Stomach (tissue), 8 donors: ENCODE measurements at regions not wholly inside any gene's neighbourhood (a gene's known extent, or its start where the extent isn't known, plus 50 kb on each side); places are given as distances from the start of the nearest gene placed in this dataset.
A peak's percentile ranks its signal among the peaks of the same experiment; 100 is the strongest.
"Not testable (repeated sequence)": the region's sequence is repeated elsewhere in the genome, so short reads cannot be mapped to it uniquely, and the experiment has no call there.

Source experiments
- DNase-seq, 2 donors: peaks; one replicate each; pipeline versions ENCODE4 v3.0.0 to v3.0.0-alpha.2; 2013 to 2019
- H3K27ac ChIP-seq, 5 donors: fragments of 200-600 bp in 4 of 5; sonication (generic) in 4 of 5; one replicate each; pipeline ENCODE4 v1.5.1; 2013 to 2019; ENCODE audit warnings: mild to moderate bottlenecking in 1 of 5, moderate library complexity in 1 of 5
- H3K27me3 ChIP-seq, 3 donors: fragments of 200-600 bp; sonication (generic); one replicate each; pipeline ENCODE4 v1.5.1; 2017 to 2019; ENCODE audit warnings: mixed run types in 1 of 3
- H3K36me3 ChIP-seq, 4 donors: fragments of 200-600 bp; sonication (generic); 1 replicate in 3 of 4; 2 replicates in 1 of 4; pipeline ENCODE4 v1.5.1; 2016 to 2019
- H3K4me1 ChIP-seq, 4 donors: fragments of 200-600 bp; sonication (generic); one replicate each; pipeline ENCODE4 v1.5.1; 2016 to 2019
- H3K4me3 ChIP-seq, 4 donors: fragments of 200-600 bp; sonication (generic) in 3 of 4; one replicate each; pipeline ENCODE4 v1.5.1; 2016 to 2019; ENCODE audit warnings: mild to moderate bottlenecking in 1 of 4
- H3K9me3 ChIP-seq, 4 donors: fragments of 200-600 bp; sonication (generic); one replicate each; pipeline ENCODE4 v1.5.1; 2016 to 2019
- EP300 ChIP-seq: sonication (generic); formaldehyde crosslinking; IDR thresholded peaks from one replicate; pipeline ENCODE4 v1.6.1; 2017; ENCODE audit warnings: antibody characterized with exemption
- POLR2A ChIP-seq, 4 donors: fragments of 450-650 bp; IDR thresholded peaks; one replicate each; pipeline ENCODE4 v1.6.1; 2016; ENCODE audit warnings: antibody characterized with exemption in 4 of 4, control low read depth in 2 of 4, mild to moderate bottlenecking in 1 of 4, moderate library complexity in 1 of 4
- POLR2AphosphoS5 ChIP-seq, 3 donors: sonication (generic); formaldehyde crosslinking; IDR thresholded peaks; one replicate each; pipeline ENCODE4 v1.6.1; 2016; ENCODE audit warnings: antibody characterized with exemption in 3 of 3
- WGBS, 5 donors: extraction: QIAGEN DNeasy Blood & Tissue Kit in 3 of 5; methylation state at CpG; one replicate each; pipeline versions ENCODE4 v1.1.5 to v1.1.7; 2013 to 2018; 5-methylcytosine and 5-hydroxymethylcytosine counted together
- intact Hi-C: fragments of 100-400 bp; cut with DNase I; formaldehyde crosslinking; loops from one replicate; pipeline ENCODE4 v1.15.1; 2023; ENCODE audit warnings: low total_unique reads
- TF ChIP-seq, protein P1 (sequence below), 7 experiments: fragments of 450-650 bp in 4 of 7; fragments of 200-600 bp in 3 of 7; sonication (generic) in 3 of 7; IDR thresholded peaks; one replicate each; pipeline ENCODE4 v1.5.1; 2016 to 2019; ENCODE audit warnings: antibody characterized with exemption in 7 of 7, control low read depth in 2 of 7, mild to moderate bottlenecking in 1 of 7
- donor health status: healthy with polysubstance abuse.
- donor health status: Bipolar disorder and iron deficiency.
- donor health status: healthy.

DNA sequence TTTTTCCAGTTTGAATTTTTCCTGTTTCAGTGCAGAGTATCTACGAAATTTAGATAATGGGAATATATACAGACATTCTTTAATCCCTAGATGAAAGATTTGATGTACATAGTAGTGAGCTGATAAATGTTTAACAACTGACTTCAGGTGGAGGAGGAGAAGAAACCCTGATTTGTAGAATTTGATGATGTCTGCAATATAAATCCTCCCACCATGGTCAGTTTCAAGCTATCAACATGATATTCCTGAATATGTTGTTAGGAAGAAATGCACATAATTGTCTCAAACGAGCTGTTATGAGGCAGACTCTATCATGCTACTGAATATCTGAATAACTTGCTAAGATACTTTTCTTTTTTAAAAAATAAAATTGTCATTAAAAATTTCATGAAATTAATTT, 629.3 kb upstream of the LRRN3 start:
- no peaks in the 10 kb centered on the region for H3K36me3 ChIP-seq
- intact Hi-C loops: no loop called here
- 50 to 62% (median 51%) methylated on average over 2 of the region's 2 CpGs for WGBS, 5 donors
- no peak for TF ChIP-seq POLR2AphosphoS5 (IDR thresholded peaks at IDR 0.05)
- TF ChIP-seq, protein P1, sequence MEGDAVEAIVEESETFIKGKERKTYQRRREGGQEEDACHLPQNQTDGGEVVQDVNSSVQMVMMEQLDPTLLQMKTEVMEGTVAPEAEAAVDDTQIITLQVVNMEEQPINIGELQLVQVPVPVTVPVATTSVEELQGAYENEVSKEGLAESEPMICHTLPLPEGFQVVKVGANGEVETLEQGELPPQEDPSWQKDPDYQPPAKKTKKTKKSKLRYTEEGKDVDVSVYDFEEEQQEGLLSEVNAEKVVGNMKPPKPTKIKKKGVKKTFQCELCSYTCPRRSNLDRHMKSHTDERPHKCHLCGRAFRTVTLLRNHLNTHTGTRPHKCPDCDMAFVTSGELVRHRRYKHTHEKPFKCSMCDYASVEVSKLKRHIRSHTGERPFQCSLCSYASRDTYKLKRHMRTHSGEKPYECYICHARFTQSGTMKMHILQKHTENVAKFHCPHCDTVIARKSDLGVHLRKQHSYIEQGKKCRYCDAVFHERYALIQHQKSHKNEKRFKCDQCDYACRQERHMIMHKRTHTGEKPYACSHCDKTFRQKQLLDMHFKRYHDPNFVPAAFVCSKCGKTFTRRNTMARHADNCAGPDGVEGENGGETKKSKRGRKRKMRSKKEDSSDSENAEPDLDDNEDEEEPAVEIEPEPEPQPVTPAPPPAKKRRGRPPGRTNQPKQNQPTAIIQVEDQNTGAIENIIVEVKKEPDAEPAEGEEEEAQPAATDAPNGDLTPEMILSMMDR (IDR thresholded peaks at IDR 0.05): no peak
- no peak for TF ChIP-seq EP300
- TF ChIP-seq POLR2A (IDR thresholded peaks at IDR 0.05): no peak
- H3K4me3 ChIP-seq: no peak overlapping the region
- no peaks in the 10 kb centered on the region for H3K4me1 ChIP-seq
- DNase-seq: no peak
- H3K27me3 ChIP-seq: no peaks in the 10 kb centered on the region
- no peaks in the 10 kb centered on the region for H3K9me3 ChIP-seq
- H3K27ac ChIP-seq: no peak overlapping the region

DNA sequence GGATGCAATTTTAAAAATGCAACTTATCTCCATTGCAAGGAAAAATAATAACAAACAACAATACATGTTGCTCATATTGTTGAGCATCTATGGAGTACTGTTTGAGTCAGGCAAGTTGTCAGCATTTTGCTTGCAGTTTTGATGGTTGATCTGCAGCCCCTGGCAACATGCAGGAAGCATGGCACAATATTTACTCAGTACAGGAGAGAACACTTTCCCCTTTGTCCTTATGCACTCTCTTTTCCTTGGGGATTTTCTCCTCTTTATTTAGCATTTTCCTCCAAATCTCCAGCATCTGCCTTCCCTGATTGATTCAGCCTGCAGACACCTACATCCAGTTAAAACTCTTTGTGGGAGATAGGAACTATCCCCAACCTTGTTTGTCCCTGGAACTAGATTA, 620.5 kb upstream of the LRRN3 start:
- no peak overlapping the region for H3K4me3 ChIP-seq
- H3K27me3 ChIP-seq: no peaks in the 10 kb centered on the region
- peaks cover 0 to 8% (median 3%) of the 10 kb centered on the region in 4 donors for H3K9me3 ChIP-seq
- no peaks in the 10 kb centered on the region for H3K4me1 ChIP-seq
- H3K36me3 ChIP-seq: no peaks in the 10 kb centered on the region
- intact Hi-C loops: no loop called here
- peak in 1 of 2 donors; percentile 2 for DNase-seq
- no peak overlapping the region for H3K27ac ChIP-seq
- TF ChIP-seq POLR2AphosphoS5 (IDR thresholded peaks at IDR 0.05): no peak
- TF ChIP-seq, protein P1 (IDR thresholded peaks at IDR 0.05): no peak
- TF ChIP-seq POLR2A (IDR thresholded peaks at IDR 0.05): no peak
- no peak for TF ChIP-seq EP300

DNA sequence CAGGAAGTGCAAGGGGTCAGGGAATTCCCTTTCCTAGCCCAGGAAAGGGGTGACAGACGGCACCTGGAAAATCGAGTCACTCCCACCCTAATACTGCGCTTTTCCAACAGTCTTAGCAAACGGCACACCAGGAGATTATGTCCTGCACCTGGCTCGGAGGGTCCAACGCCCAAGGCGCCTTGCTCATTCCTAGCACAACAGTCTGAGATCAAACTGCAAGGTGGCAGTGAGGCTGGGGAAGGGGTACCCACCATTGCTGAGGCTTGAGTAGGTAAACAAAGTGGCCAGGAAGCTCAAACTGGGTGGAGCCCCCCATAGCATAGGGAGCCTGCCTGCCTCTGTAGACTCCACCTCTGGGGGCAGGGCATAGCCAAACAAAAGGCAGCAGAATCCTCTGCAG, 618.5 kb upstream of the LRRN3 start:
- H3K9me3 ChIP-seq, H3K36me3 ChIP-seq, H3K27ac ChIP-seq, H3K27me3 ChIP-seq, H3K4me3 ChIP-seq, intact Hi-C loops, DNase-seq, H3K4me1 ChIP-seq: not testable (repeated sequence)
- 75 to 89% (median 80%) methylated on average over 7 of the region's 7 CpGs for WGBS, 5 donors

- DNase-seq: no peak
- H3K4me3 ChIP-seq: no peak overlapping the region
- no peak overlapping the region for H3K27ac ChIP-seq
- H3K36me3 ChIP-seq: no peaks in the 10 kb centered on the region
- H3K27me3 ChIP-seq: no peaks in the 10 kb centered on the region
- TF ChIP-seq POLR2AphosphoS5 (IDR thresholded peaks at IDR 0.05): no peak
- TF ChIP-seq, protein P1 (IDR thresholded peaks at IDR 0.05): no peak
- TF ChIP-seq POLR2A (IDR thresholded peaks at IDR 0.05): no peak
- no peak for TF ChIP-seq EP300
- no peaks in the 10 kb centered on the region for H3K4me1 ChIP-seq
- WGBS, 5 donors: 72 to 89% (median 82%) methylated on average over 2 of the region's 2 CpGs
- peaks cover 0 to 33% (median 9%) of the 10 kb centered on the region in 4 donors for H3K9me3 ChIP-seq
- intact Hi-C loops: no loop called here
Measured at GRCh38 chr7:110480964-110481363, 610.0 kb upstream of the LRRN3 start.

- 86 to 92% (median 89%) methylated on average over 3 of the region's 3 CpGs for WGBS, 5 donors
- peaks cover 0 to 32% (median 9%) of the 10 kb centered on the region in 4 donors for H3K9me3 ChIP-seq
Measured at GRCh38 chr7:110483553-110483952, 607.4 kb upstream of the LRRN3 start.

More at GRCh38 chr7:110483553-110483952, 607.4 kb upstream of the LRRN3 start:
- TF ChIP-seq EP300: no peak
- no peak for TF ChIP-seq POLR2A (IDR thresholded peaks at IDR 0.05)
- TF ChIP-seq, protein P1 (IDR thresholded peaks at IDR 0.05): no peak
- no peak for TF ChIP-seq POLR2AphosphoS5 (IDR thresholded peaks at IDR 0.05)
- Histone ChIP-seq H3K36me3 (no peaks in the 10 kb centered on the region), H3K27ac (no peak overlapping the region), H3K4me3 (no peak overlapping the region), H3K27me3 (no peaks in the 10 kb centered on the region), H3K4me1 (no peaks in the 10 kb centered on the region)
- intact Hi-C loops: no loop called here
- DNase-seq: no peak
